Osteocyte (in vitro differentiated cells): ENCODE measurements at regions not wholly inside any gene's neighbourhood (a gene's known extent, or its start where the extent isn't known, plus 50 kb on each side); places are given as distances from the start of the nearest gene placed in this dataset.

ENCODE experiments used
- DNase-seq: peaks from one replicate; pipeline ENCODE4 v3.0.0; 2021; ENCODE audit warnings: mixed read lengths; ENCODE audit not compliant: unreplicated experiment; ENCODE audit errors: extremely low spot score
- H3K27ac Mint-ChIP-seq: one replicate; pipeline ENCODE4 v1.8.0; 2021; ENCODE audit warnings: mild to moderate bottlenecking, mixed read lengths; ENCODE audit not compliant: unreplicated experiment
- H3K27me3 Mint-ChIP-seq: one replicate; pipeline ENCODE4 v1.8.0; 2021; ENCODE audit warnings: mixed read lengths; ENCODE audit not compliant: unreplicated experiment
- H3K36me3 Mint-ChIP-seq: one replicate; pipeline ENCODE4 v1.8.0; 2021; ENCODE audit warnings: mixed read lengths; ENCODE audit not compliant: unreplicated experiment
- H3K4me1 Mint-ChIP-seq: one replicate; pipeline ENCODE4 v1.8.0; 2021; ENCODE audit warnings: mixed read lengths; ENCODE audit not compliant: unreplicated experiment
- H3K4me3 Mint-ChIP-seq: one replicate; pipeline ENCODE4 v1.8.0; 2021; ENCODE audit warnings: mild to moderate bottlenecking, moderate library complexity, mixed read lengths; ENCODE audit not compliant: unreplicated experiment
- H3K9me3 Mint-ChIP-seq: one replicate; pipeline ENCODE4 v1.8.0; 2021; ENCODE audit warnings: mixed read lengths; ENCODE audit not compliant: unreplicated experiment
- TF ChIP-seq, protein P1 (sequence below): fragments of 200-600 bp; sonication (generic); IDR thresholded peaks from 2 replicates; pipeline ENCODE4 v1.5.0; 2021; ENCODE audit warnings: antibody characterized with exemption, mild to moderate bottlenecking, moderate library complexity

DNA sequence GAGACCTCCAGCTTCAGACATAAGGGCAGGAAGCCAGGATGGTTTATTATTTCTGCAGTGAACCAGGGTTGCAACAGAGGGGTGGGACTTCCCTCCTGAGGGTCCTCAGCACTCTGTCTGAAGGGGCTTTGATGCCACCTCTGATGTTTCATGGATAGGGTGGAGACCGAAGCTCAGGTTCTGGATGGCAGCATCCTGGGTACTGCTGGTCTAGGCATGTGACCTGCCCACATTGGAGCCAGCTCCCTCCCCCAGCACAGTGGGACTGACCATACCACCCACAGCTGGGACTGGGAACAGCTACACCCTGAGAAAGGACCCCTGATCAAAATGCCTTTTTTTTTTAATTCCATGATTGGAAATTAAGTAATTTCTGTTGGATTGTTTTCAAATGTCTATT, 355.2 kb downstream of the ZNF516 start:
- Mint-ChIP-seq H3K27ac (no peak overlapping the region), H3K4me1 (no peaks in the 10 kb centered on the region), H3K4me3 (no peak overlapping the region), H3K27me3 (no peaks in the 10 kb centered on the region), H3K36me3 (no peaks in the 10 kb centered on the region), H3K9me3 (peaks cover 43% of the 10 kb centered on the region)
- peak; percentile 68 for DNase-seq
- TF ChIP-seq, protein P1, sequence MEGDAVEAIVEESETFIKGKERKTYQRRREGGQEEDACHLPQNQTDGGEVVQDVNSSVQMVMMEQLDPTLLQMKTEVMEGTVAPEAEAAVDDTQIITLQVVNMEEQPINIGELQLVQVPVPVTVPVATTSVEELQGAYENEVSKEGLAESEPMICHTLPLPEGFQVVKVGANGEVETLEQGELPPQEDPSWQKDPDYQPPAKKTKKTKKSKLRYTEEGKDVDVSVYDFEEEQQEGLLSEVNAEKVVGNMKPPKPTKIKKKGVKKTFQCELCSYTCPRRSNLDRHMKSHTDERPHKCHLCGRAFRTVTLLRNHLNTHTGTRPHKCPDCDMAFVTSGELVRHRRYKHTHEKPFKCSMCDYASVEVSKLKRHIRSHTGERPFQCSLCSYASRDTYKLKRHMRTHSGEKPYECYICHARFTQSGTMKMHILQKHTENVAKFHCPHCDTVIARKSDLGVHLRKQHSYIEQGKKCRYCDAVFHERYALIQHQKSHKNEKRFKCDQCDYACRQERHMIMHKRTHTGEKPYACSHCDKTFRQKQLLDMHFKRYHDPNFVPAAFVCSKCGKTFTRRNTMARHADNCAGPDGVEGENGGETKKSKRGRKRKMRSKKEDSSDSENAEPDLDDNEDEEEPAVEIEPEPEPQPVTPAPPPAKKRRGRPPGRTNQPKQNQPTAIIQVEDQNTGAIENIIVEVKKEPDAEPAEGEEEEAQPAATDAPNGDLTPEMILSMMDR: no peak

DNA sequence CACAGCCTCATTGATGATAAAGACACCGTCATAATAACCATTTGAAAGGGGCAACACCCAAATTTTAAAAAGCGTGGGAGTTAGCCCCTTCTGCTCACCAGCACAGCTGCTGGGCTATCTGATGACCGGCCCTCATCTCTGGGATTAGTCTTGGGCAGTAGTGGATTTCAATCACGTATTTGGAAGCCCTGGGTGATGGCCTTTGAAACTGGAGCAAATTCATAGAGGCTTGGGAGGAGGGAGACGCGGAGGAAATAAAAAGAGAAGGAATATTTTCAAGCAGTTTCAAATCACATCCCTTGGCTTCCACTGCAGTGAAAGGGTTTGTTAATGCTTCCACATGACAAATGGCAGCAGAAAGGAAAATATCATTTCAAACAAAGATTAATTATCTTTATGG, 357.8 kb downstream of the ZNF516 start:
- no peaks in the 10 kb centered on the region for H3K4me1 Mint-ChIP-seq
- H3K4me3 Mint-ChIP-seq: no peak overlapping the region
- H3K9me3 Mint-ChIP-seq: peaks cover 42% of the 10 kb centered on the region
- no peaks in the 10 kb centered on the region for H3K36me3 Mint-ChIP-seq
- no peak for DNase-seq
- no peaks in the 10 kb centered on the region for H3K27me3 Mint-ChIP-seq
- TF ChIP-seq, protein P1: no peak
- no peak overlapping the region for H3K27ac Mint-ChIP-seq

DNA sequence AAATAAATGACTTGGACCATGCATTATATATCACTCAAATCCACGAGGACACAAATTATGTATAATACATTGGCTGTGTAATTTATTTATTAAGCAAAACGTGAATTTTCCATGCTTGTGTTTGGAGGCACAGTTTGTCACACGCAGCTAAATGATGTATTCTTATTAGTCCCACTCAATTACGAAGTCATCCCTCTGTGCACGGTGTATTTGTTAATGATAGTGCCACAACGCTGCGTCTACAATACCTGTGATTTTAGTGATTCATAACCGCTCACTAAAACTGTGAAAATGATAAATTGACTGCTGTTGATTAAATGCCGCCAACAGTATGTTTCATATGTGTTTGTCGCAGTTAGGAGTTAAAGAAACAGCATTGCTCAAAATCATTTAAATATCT, 358.3 kb downstream of the ZNF516 start:
- Mint-ChIP-seq H3K27me3 (no peaks in the 10 kb centered on the region), H3K36me3 (no peaks in the 10 kb centered on the region), H3K27ac (no peak overlapping the region), H3K9me3 (peaks cover 39% of the 10 kb centered on the region), H3K4me1 (no peaks in the 10 kb centered on the region), H3K4me3 (no peak overlapping the region)
- TF ChIP-seq, protein P1: no peak
- DNase-seq: no peak

DNA sequence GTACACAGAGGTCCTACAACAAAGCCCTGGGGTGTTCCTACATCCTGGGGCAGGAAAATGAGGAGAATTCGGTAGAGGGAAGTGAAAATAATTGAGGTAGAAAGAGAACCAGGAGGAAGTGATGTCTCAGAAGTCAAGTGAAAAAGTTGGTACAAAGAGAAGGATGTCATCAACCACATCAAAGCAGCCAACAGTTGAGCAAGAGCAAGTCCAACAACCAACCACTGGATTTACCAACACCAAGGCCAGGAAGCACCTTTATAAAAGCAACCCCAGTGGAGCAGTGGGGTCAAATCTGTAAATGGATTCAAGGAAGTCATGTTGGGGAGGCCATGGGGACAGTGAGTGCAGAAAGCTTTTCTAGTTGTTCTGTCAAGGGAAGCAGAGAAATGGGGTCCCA, 360.4 kb downstream of the ZNF516 start:
- H3K27me3 Mint-ChIP-seq: no peaks in the 10 kb centered on the region
- no peaks in the 10 kb centered on the region for H3K4me1 Mint-ChIP-seq
- TF ChIP-seq, protein P1: no peak
- no peaks in the 10 kb centered on the region for H3K36me3 Mint-ChIP-seq
- peaks cover 49% of the 10 kb centered on the region for H3K9me3 Mint-ChIP-seq
- H3K27ac Mint-ChIP-seq: no peak overlapping the region
- H3K4me3 Mint-ChIP-seq: no peak overlapping the region
- no peak for DNase-seq

DNA sequence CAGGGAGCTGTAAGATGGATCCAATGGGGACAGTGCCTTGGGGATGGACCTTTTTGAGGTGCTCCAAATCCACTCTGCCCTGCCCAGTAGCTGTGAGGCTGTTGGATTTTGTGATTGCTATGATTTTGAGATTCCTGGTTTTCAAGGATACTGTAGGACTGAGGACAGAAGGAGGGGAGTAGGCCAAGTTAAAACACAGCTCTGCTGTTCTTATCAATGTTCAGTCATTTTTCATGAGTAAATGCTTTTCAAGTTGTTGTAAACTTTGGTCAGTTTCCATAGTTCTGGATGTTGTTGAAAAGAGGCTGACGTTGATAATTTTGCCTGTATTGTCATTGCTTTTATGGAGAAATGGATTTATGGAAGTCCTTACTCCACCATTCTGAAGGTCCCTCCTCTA, 361.2 kb downstream of the ZNF516 start:
- DNase-seq: no peak
- Mint-ChIP-seq H3K4me3 (no peak overlapping the region), H3K4me1 (no peaks in the 10 kb centered on the region), H3K27me3 (no peaks in the 10 kb centered on the region), H3K9me3 (peaks cover 43% of the 10 kb centered on the region), H3K36me3 (no peaks in the 10 kb centered on the region), H3K27ac (no peak overlapping the region)
- TF ChIP-seq, protein P1: no peak
